Glutamatergic neuron (in vitro differentiated cells): ENCODE measurements at regions not wholly inside any gene's neighbourhood (a gene's known extent, or its start where the extent isn't known, plus 50 kb on each side); places are given as distances from the start of the nearest gene placed in this dataset.
"Not testable (repeated sequence)": the region's sequence is repeated elsewhere in the genome, so short reads cannot be mapped to it uniquely, and the experiment has no call there.

Source experiments
- DNase-seq: peaks from one replicate; pipeline ENCODE4 v3.0.0; 2022
- H3K27ac Mint-ChIP-seq: one replicate; pipeline ENCODE4 v1.8.0; 2020; ENCODE audit warnings: mild to moderate bottlenecking, mixed read lengths, inconsistent platforms; ENCODE audit not compliant: unreplicated experiment
- H3K27me3 Mint-ChIP-seq: one replicate; pipeline ENCODE4 v1.8.0; 2020; ENCODE audit warnings: mild to moderate bottlenecking, moderate library complexity, mixed read lengths, inconsistent platforms; ENCODE audit not compliant: unreplicated experiment
- H3K36me3 Mint-ChIP-seq: one replicate; pipeline ENCODE4 v1.8.0; 2020; ENCODE audit warnings: mild to moderate bottlenecking, mixed read lengths, inconsistent platforms; ENCODE audit not compliant: unreplicated experiment
- H3K4me1 Mint-ChIP-seq: one replicate; pipeline ENCODE4 v1.8.0; 2020; ENCODE audit warnings: mild to moderate bottlenecking, low read depth, mixed read lengths, inconsistent platforms; ENCODE audit not compliant: unreplicated experiment
- H3K4me3 Mint-ChIP-seq: one replicate; pipeline ENCODE4 v1.8.0; 2020; ENCODE audit warnings: mild to moderate bottlenecking, mixed read lengths, inconsistent platforms; ENCODE audit not compliant: unreplicated experiment
- H3K9me3 Mint-ChIP-seq: one replicate; pipeline ENCODE4 v1.8.0; 2020; ENCODE audit warnings: mild to moderate bottlenecking, moderate library complexity, mixed read lengths, inconsistent platforms; ENCODE audit not compliant: unreplicated experiment
- CTCF ChIP-seq: fragments of 200-600 bp; sonication (generic); IDR thresholded peaks from one replicate; pipeline ENCODE4 v1.5.0; 2021; ENCODE audit not compliant: partially characterized antibody, unreplicated experiment

DNA sequence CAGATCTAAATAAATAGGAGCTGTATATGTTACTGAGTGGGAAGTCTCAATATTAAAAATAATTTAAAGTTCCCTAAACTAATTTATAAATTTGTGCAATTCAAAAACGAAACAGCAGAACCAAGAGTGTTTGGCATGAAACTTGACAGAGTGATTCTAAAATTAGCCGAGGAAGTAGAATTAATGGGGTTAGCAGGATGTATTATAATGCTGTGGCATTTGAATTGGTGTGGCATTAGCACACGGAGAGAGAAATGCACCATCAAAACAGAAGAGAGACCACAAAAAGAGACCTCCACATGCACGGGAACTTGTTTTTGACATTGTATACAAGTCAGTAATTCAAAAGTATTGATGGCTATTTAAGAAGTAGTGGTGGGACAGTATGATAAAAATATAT is 366.0 kb upstream of the RGS6 start:
- no peak overlapping the region for H3K4me3 Mint-ChIP-seq
- no peaks in the 10 kb centered on the region for H3K9me3 Mint-ChIP-seq
- no peaks in the 10 kb centered on the region for H3K27me3 Mint-ChIP-seq
- TF ChIP-seq CTCF = no peak
- no peaks in the 10 kb centered on the region for H3K36me3 Mint-ChIP-seq
- no peaks in the 10 kb centered on the region for H3K4me1 Mint-ChIP-seq
- no peak for DNase-seq
- no peak overlapping the region for H3K27ac Mint-ChIP-seq

GRCh38 chr14:71567499-71568133 is 364.6 kb upstream of the RGS6 start:
- DNase-seq, H3K9me3 Mint-ChIP-seq, H3K27me3 Mint-ChIP-seq, H3K36me3 Mint-ChIP-seq, H3K4me1 Mint-ChIP-seq, H3K4me3 Mint-ChIP-seq, H3K27ac Mint-ChIP-seq: not testable (repeated sequence)

GRCh38 chr14:71574976-71575375 is 357.3 kb upstream of the RGS6 start:
- Mint-ChIP-seq H3K27ac (no peak overlapping the region), H3K4me1 (peaks cover 5% of the 10 kb centered on the region), H3K4me3 (no peak overlapping the region), H3K36me3 (no peaks in the 10 kb centered on the region), H3K9me3 (peaks cover 1% of the 10 kb centered on the region), H3K27me3 (no peaks in the 10 kb centered on the region)
- no peak for DNase-seq
- no peak for TF ChIP-seq CTCF

DNA sequence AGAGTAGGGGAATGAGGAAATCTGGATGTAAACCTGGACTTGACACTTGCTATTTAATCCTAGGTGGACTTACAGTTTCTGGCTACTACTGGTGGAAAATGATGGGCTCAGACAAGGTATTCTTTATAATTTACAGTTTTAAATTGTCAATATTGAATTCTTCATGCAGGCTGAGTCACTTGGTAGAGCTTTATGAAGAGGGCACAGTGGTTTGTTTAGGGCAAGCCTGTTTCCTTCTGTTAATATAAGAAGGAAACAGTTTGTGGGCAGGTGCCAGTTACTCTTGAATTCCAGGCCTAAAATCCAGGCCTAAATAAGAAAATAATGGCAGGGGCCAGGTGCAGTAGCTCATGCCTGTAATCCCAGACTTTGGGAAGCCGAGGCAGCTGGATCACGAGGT is 355.8 kb upstream of the RGS6 start:
- no peaks in the 10 kb centered on the region for H3K27me3 Mint-ChIP-seq
- H3K4me1 Mint-ChIP-seq = peaks cover 5% of the 10 kb centered on the region
- H3K9me3 Mint-ChIP-seq = peaks cover 1% of the 10 kb centered on the region
- no peak for DNase-seq
- no peak overlapping the region for H3K4me3 Mint-ChIP-seq
- H3K27ac Mint-ChIP-seq = no peak overlapping the region
- TF ChIP-seq CTCF = no peak
- H3K36me3 Mint-ChIP-seq = no peaks in the 10 kb centered on the region

DNA sequence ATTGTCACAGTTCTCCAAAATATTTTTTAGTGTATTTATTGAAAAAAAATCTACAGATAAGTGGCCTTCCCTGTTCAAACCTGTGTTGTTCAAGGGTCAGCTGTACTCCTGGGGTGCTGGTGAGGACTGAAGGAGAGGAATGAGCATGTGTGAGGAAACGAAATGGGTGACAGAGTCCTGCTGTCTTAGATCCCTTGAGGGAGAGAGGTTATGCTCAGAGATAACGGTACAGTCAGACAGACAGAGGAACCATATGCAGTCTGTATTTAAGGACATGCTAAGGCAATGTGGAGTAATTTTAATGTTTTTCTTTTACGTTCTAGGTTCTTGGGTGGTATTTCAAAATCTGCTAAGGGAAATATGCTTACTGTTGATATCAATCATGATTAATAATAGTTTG is 352.9 kb upstream of the RGS6 start:
- no peak for TF ChIP-seq CTCF
- Mint-ChIP-seq H3K4me3 (no peak overlapping the region), H3K27ac (peak overlapping the region; percentile 36), H3K36me3 (no peaks in the 10 kb centered on the region), H3K4me1 (peaks cover 5% of the 10 kb centered on the region), H3K9me3 (peaks cover 1% of the 10 kb centered on the region), H3K27me3 (peaks cover 2% of the 10 kb centered on the region)
- DNase-seq = no peak

DNA sequence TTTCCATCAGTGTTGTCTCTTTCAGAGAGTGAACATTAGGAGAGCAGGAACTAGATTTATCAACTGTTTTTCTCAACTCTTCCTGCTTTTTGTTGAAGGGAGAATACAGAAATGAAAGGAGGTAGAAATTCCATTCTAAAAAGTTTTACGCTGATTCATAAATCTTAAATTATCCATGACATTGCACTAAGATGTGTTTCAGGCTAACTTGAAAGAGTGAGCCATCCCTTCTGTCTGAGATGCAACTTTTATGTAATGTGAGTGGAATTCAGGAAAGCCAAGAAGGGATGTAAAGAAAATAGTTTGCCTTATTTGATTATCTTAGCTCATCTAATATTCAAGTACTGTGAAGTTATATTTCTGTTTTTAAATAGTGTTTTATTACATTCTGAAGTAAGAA is 349.5 kb upstream of the RGS6 start:
- H3K9me3 Mint-ChIP-seq = peaks cover 1% of the 10 kb centered on the region
- no peak overlapping the region for H3K4me3 Mint-ChIP-seq
- no peak overlapping the region for H3K27ac Mint-ChIP-seq
- peaks cover 9% of the 10 kb centered on the region for H3K4me1 Mint-ChIP-seq
- no peak for DNase-seq
- TF ChIP-seq CTCF = no peak
- no peaks in the 10 kb centered on the region for H3K36me3 Mint-ChIP-seq
- peaks cover 2% of the 10 kb centered on the region for H3K27me3 Mint-ChIP-seq
